Sciatic nerve (tissue), 2 donors: ENCODE measurements at regions not wholly inside any gene's neighbourhood (a gene's known extent, or its start where the extent isn't known, plus 50 kb on each side); places are given as distances from the start of the nearest gene placed in this dataset.

Experiments
- ATAC-seq: fragments of 200-7000 bp; cut with Tn5 transposase; one replicate; pipeline ENCODE4 v1.9.1; 2020; ENCODE audit warnings: mild to moderate bottlenecking, moderate library complexity
- DNase-seq: peaks from one replicate; pipeline ENCODE4 v3.0.0-alpha.2; 2020; ENCODE audit warnings: low spot score
- intact Hi-C: fragments of 100-400 bp; cut with DNase I; formaldehyde crosslinking; loops from one replicate; pipeline ENCODE4 v1.14.2; 2022
- donor health status: DM: no; HTN: no; CAD: no.
- donor health status: DM: no; HTN: no; CAD: no.

DNA sequence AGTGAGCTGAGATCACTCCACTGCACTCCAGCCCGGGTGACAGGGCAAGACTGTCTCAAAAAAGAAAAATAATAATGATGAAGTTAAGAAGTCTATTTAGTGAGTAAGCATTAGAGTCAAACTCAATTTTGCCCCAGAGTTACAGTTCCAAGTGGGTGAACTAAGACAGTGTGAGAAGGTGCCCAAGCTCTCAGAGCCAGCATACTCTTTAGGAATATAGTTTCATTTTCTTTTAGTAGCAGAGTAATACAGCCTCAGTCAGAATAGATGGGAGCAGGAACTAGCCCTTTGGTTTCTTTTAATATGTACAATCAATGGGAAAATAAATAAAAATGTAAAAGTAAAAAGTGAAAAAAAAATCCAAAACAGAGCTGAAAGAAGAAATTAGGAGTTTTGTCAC lies 87.0 kb upstream of the ADGRF1 start:
- DNase-seq (no peak), ATAC-seq (no peak)
- intact Hi-C loops = no loop called here

DNA sequence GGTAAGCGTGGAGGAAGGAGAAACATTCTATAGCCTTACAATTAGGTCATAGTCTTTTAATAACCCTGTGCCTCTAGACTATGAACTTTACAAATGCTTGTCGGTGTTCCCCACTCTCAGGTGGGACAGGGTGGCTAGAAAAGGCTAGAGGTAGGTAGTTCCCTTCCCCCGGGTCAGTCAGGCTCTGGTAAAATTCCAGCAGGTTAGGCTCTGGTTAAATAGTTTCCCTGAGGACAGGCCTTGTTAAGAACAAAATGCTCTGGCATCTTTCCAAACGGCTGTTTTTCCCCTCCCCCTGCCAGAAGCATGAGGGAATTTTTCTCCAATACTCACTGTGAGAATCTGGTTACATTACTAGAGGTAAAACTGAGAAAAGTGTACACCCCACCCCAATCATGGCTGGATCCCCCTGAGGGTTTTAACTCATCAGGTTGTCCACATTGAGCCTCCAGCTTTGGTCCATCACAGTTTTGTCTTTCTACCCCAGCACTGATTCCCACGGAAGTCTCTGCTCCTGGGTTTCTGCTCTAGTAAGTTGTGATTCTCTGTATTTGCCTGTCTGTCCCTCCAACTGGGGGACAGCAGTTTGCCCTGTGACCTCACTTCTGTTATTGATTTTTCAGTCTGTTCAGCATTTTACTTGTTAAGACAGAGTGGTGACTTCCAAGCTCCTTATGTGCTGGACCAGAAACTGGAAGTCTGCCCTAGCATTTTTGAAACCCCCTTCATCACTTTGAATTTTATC lies 84.7 kb upstream of the ADGRF1 start:
- DNase-seq (no peak), ATAC-seq (no peak)
- intact Hi-C loops = no loop called here

DNA sequence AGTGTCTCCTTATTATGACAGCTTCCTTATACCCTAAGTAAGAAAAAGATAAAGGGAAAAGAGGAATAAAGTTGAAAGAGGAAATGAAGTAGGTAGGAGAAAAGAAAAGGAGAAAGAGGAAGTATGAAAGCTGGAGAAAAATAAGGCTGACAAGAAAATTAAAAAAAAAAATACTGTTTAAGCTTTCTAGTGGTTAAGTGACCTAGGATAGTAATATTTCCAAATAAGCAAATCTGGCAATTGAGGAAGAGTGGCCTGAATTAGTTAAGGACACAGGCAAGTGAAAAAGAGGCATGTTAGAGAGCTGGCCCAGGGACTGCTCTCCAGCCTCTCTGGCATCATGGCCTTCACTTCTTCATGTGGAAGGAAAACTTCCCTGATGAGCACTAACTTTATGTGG lies 76.5 kb upstream of the ADGRF1 start:
- ATAC-seq = no peak
- intact Hi-C loops = no loop called here
- no peak for DNase-seq

DNA sequence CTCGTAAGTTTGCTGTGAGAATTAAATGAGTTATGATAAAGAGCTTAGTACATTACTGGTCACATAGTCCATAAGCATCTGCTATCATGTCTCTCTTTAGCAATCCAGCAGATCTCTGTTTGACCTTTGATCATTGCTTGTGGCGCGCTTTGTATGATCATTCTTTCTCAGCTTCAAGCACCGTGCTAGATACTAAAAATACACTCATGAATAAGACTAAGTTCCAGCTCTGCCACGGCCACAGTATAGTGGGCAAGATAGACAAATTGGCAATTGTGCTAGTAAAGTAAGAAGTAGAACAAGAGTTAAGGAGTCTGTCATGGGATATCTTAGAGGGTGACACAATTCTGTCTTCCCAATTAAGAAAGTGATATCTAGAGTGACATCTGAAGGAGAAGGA lies 75.2 kb upstream of the ADGRF1 start:
- ATAC-seq (no peak), DNase-seq (no peak)
- intact Hi-C loops = no loop called here

DNA sequence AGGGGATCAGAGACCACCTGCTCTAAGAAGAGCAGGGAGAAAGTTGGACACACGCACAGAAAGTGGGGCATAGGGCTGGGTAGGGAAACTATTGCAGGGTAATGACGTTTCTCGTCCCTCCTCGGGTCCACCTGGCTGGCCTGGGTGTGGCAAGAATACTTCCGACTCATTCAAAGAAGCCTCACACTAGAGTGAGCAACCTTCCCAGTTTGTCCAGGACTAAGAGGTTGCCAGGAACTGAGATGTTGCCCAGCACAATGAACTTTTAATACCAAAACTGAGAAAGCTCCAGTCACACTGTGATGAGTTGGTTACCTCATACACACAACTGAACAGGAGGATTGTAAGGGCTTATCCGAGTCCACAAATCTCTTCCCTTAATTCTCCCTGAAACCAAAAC lies 74.5 kb upstream of the ADGRF1 start:
- ATAC-seq (no peak), DNase-seq (no peak)
- intact Hi-C loops = no loop called here

DNA sequence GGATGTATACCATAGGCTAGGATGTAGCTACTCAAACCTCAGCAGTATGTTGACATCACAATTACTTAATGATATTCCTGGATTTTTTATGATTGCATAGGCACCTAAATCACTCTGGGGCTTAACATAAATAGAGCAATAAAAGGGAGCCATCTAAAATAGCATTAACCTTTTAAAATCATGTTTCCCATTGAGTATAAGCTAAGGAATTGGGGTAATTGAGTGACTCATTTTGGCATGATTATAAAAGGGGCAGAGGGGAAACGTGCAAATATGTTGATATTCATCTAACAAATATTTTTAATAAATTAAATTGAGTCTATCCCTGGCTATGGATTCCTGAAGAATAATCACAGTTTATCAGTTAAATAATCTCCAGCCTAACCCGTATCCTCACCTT lies 74.0 kb upstream of the ADGRF1 start:
- ATAC-seq (no peak), DNase-seq (no peak)
- intact Hi-C loops = no loop called here

DNA sequence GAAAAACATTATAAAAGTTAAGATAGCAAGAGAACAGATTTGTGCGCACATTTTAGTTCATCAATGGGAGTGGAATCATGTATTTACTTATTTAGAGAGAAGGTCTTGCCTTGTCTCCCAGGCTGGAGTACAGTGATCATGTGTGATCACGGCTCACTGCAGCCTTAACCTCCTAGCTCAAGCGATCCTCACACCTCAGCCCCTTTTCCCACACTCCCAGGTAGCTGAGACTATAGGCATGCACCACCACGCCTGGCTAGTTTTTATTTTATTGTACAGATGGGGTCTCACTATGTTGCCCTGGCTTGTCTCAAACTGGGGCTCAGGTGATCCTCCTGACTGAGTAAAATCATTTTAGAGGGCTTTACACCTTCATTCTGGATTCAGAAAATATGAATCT lies 72.3 kb upstream of the ADGRF1 start:
- ATAC-seq = no peak
- no peak for DNase-seq
- intact Hi-C loops = no loop called here

DNA sequence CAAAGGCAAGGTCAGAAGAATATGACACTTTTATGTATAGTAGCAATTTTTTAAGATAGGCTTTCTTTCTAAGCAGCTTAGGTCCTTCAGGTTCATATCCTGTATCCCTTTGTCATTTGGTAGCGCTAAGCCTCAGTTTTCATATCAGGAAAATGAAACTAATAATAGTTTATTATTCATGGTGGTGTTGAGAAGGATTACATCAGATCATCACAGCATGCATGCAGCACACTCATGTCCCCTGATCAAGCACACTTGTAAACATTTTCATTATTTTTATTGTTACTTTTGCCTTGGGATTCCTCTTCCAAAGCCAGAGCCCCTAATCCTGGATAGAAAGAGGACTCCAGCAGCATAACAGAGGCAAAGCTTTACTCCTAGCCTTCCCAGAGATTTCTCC lies 70.2 kb upstream of the ADGRF1 start:
- ATAC-seq (no peak), DNase-seq (no peak)
- intact Hi-C loops = no loop called here

DNA sequence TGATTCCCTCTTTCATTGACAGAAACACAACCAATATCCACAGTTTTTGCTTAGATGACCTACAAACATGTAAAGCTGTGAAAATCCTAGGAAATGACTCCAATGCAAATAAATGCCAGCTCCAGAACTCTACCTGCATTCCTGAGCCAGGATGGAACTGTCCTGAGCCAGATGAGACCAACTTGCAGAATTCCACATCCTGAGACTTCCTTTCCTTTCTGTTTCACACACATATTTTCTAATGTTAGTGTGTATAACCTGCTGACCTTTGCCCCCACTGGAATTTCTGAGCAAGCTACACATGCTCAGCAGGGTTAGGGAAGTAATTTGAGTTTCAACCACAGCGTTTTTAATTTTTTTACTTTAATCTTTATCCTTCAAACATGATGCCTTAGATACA lies 69.6 kb upstream of the ADGRF1 start:
- ATAC-seq = no peak
- no peak for DNase-seq
- intact Hi-C loops = no loop called here

DNA sequence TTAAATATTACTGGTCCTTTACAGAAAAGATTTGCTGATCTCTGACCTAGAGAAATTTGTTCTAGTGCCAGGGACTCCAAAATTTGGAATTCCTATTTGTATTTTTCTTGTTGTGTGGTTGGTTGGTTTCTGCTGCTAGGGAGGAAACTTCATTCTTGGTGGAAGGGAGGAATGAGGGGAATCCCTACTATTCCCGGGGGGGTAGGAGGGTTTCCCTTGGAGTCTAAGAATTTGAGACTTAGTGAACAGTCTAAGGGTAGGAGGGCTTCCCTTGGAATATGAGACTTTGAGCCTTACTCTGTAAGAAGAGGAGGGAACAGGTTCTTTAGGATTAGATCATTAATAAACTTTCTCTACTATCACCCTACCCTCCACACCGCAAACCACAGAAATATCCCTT lies 67.1 kb upstream of the ADGRF1 start:
- DNase-seq (no peak), ATAC-seq (no peak)
- intact Hi-C loops = no loop called here

DNA sequence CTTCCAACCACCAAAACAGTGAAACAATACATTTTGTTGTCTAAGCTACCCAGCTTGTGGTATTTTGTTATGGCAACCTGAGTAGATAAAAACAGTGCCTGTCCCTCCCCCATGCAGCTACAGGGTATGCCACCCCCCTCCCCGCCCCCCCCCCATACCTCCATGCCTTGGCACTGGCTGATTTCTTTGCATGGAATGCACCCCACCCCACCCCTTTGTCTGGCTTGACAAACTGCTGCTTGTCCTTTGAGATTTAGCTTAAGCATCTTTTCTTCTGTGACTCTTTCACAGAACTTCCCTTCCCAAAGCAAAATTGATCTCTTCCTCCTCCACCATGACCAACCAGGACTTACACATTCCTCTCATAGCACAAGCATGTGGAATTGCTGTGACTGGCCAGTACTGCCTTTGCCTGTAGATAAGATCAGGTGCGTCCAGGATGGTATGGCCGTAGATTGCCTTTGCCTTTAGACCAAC lies 64.6 kb upstream of the ADGRF1 start:
- no peak for DNase-seq
- ATAC-seq = no peak
- intact Hi-C loops = no loop called here

DNA sequence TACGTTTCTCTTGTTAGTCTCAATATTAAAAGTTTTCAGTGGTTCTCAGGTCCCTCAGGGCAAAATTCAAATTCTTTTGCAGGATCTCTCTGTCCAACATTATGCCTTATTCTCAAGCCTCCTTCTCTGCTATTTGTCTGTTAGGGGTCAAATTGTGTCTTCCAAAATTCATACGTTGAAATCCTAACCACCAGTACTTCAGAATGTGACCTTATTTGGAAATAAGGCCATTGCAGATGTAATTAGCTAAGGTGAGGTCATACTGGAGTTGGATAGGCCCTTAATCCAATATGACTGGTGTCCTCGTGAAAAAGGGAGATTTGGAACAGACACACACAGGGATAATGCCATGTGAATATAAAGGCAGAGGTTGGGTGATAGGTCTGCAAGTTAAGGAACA lies 64.1 kb upstream of the ADGRF1 start:
- intact Hi-C loops = no loop called here
- no peak for ATAC-seq
- DNase-seq = no peak

DNA sequence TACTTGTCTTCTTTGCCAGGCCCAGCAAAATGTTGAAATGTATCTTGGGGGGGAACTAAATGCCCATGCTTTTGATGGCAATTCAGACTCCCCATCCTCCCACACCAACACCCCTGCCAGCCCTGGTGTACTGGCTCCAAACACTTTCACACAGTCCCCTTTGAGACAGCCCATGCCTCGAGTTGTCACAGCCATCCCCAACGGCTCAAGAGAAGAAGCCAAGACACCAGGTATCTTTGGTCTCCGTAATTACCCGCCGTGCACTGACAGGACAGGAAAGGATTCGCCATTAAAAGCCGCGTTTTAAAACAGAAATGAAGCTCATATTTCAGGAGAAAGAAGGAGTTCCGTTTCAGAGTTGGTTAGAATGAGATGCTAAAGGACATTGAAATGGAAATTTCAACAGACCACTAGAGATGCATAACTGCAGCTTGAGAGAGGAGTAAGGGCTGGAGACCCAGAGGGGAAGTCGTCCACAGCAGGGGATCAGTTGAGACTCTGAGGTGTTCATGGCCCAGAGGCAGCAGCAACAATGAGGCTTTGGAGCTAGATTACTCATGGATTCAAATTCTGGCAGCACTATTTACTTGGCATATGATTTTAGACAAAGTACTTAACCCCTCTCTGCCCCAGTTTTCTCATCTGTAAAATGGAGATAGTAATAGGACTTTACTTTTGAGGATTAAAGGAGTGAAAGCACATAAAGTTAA lies 63.5 kb upstream of the ADGRF1 start:
- ATAC-seq = no peak
- intact Hi-C loops = no loop called here

DNA sequence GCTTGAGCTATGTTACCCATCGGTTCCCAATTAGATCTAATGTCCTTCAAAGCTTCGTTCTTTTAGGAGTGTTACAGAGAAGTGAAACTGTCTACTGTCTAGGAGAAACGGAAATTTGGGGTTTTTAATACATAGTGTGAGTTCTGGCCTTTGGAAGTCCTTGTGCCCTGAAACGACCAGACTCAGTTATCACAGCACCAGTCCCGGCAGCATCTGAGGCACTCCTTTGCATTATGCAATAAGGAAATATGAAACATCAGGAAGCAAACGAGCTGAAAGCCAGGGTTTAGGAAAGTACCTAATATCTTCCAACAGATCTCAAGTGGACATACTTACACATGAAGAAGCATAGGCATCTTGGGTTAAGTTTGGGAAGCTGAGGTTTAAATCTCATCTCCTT lies 61.8 kb upstream of the ADGRF1 start:
- intact Hi-C loops = no loop called here
- ATAC-seq = peak; percentile 63
- no peak for DNase-seq

More for the DNA sequence above, 63.5 kb upstream of the ADGRF1 start:
- DNase-seq = no peak

DNA sequence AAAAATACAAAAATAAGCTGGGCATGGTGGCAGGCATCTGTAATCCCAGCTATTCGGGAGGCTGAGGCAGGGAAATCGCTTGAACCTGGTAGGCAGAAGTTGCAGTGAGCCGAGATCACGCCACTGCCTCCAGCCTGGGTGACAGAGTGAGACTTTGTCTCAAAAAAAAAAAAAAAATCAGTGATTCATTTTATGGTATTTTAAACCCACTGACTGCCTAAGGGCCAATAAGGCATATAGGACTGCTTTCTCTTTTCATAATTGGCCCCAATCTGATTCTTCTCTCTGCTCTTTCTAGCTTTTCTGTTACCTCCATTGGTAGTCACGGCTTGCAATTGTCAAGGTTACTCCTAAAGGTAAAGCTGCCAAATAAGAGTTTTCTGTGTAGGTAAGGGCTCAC lies 60.2 kb upstream of the ADGRF1 start:
- no peak for ATAC-seq
- intact Hi-C loops = no loop called here
- DNase-seq = no peak

DNA sequence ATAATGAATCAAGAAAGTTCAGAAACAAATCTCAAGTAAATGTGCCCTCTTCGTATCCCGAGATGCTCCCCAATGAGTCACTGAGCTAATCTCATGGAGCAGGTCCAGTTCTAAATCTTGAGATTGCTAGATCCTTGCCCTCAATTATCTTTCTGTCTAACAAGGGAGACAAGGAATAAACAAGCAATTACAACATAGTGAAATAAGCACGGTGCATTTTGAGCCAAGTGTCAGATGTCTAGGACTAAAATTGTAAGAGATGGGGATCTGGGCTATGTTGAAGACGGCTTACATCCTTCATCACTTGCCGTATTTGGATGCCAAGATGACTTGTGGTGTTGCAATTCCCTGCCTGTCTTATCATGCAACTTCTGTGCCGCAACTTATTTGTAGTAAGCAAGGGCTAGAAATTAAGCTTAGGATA lies 56.5 kb upstream of the ADGRF1 start:
- intact Hi-C loops = loop anchor here (10.0 kb wide), 1 partner anchor 206 kb away; the partner anchor contains the start of gene TNFRSF21
- peak; percentile 49 for ATAC-seq

DNA sequence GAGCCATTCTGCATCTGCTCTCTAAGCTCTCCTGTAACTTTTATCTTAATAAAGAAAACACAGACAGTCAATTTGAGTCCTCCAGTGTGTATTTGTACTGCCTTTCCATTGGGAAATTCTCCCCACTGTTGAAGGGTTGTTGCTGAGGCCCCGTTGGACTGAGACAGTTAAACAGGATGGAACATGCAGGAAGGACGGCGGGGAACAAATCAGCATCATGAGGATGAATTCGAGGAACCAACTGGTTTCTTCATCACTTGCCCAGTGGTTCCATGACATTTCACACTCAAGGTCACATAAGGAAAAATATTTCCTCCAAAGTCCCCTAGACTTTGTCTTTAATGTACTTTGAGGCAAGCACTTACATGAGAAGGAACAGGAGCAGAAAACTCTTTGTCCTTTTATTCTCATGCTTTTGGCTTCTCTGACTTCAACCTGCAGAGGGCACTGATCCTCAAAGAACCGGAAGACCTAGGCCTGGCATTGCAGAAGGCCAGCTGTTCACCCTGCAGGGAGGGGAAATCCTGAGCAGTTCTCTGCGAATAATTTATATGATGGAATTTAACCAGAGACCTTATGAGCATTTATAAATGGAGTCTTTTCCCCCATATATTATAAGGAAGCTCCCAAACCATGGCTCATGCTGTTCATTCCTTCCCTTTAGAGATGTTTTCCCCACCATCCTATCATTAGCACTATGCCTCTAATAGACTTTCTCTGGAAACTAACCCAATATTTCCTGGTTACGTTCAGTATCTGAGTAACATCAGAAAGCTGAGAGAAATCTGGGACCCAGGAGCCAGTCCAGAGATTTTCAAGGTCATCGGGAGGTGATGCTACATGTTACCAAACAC lies 55.2 kb upstream of the ADGRF1 start:
- peak; percentile 88 for ATAC-seq
- no peak for DNase-seq
- intact Hi-C loops = loop anchor here (10.0 kb wide), 1 partner anchor 207 kb away; the partner anchor contains the start of gene TNFRSF21

More for the DNA sequence above, 56.5 kb upstream of the ADGRF1 start:
- DNase-seq = no peak

DNA sequence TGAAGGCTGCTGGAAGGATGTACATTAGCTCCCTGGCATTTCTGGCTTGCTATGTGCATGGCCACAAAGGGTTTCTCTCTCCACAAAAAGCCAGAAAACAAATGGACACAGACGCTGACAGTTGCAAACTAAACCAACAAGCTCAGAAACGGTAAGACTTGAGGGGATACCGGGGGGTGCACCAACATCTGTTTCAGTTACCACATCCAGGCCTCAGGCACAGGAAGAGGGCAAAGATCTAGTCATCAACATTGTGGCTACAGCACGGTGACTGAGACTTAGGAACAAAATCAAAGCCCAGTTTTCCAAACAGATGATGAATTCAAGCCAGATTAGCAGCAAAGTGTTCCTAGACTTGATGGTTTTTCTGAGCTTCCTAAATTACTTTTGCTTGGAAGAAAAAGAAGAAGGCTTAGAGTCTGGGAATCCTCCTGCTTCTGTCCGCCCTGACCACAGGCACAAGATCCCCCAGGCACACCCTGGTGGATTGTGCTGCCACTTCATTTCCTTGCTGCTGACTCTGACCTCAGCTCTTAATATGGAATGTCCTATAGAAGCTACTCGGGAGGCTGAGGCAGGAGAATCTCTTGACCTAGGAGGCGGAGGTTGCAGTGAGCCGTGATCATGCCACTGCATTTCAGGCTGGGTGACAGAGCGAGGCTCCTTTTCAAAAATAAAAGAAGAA lies 54.2 kb upstream of the ADGRF1 start:
- peak; percentile 38 for ATAC-seq
- no peak for DNase-seq
- intact Hi-C loops = loop anchor here (10.0 kb wide), 1 partner anchor 208 kb away; the partner anchor contains the start of gene TNFRSF21
